ENCODE measurements at regions not wholly inside any gene's neighbourhood (a gene's known extent, or its start where the extent isn't known, plus 50 kb on each side); places are given as distances from the start of the nearest gene placed in this dataset.

DNA sequence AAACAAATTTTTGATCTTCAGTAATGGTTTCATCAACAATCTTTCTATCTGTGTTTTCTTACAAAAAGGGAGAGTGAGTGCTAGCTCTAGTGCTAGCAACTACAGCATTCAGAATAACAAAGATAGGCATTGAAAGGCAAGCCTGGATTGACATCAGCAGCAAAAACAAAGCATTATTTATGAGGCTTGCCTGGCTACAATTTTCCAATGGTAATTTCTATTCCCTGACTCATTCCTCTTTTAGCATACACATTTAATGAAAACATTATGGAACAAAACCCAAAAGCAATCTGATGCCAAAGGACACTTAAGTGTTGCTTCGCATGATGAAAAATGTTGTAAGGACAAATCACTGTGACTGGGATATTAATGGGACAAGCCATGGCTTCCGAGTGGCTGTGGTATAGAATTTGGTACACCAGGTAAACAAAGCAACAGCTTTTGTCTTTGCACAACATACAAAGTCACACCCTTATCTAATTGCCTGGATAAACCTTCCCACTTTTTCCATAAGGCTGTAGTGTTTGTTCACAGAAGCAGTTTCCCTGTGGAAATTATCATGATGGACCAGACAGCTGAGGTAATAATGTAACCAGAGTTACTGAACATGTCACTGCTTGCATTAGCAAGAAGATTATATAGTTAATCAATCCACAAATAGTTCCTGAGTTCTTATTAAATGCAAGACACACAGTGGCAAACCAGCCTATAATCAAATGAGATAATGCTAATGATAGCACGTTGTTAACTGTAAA, 179.8 kb upstream of the EDIL3 start:
- ATAC-seq (ENCODE audit: poor library complexity) (no peak), DNase-seq (no peak)
- intact Hi-C loops (cut with DNase I), result no loop called here

DNA sequence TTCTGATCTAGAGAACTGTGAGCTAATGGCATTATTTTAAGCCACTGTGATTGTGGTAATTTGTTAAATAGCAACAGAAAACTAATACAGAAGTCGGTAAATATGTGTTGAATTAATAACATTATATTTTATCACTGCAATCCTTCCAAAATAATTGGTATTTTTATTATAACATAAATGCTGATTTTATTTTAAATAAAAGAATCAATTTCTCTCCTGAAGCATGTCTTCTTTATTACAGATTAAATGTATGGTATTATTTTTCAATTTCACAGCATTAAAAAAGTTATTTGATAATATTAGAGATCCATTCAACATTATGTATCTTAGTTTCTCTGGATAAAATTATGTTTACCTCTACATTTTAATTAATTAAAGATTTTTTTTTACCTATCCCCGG, 165.5 kb upstream of the EDIL3 start:
- ATAC-seq (ENCODE audit: poor library complexity) (no peak), DNase-seq (no peak)
- intact Hi-C loops (cut with DNase I), result no loop called here

DNA sequence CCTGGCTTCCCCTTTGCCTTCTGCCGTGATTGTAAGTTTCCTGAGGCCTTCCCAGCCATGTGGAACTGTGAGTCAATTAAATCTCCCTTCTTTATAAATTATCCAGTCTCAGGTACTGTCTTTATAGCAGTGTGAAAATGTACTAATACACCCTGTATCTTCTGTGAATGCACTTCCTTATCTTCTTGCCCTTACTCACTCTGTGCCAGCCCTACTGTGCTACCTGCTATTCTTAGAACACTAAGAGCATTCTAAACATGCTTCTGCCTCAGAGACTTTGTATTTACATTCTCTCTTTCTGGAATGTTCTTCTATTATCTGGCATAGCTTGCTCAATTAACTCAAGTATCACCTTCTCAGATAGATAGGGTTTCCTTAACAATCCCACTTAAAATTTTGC, 164.4 kb upstream of the EDIL3 start:
- peak; percentile 86 for ATAC-seq (ENCODE audit: poor library complexity)
- intact Hi-C loops (cut with DNase I), result no loop called here
- DNase-seq, result no peak

DNA sequence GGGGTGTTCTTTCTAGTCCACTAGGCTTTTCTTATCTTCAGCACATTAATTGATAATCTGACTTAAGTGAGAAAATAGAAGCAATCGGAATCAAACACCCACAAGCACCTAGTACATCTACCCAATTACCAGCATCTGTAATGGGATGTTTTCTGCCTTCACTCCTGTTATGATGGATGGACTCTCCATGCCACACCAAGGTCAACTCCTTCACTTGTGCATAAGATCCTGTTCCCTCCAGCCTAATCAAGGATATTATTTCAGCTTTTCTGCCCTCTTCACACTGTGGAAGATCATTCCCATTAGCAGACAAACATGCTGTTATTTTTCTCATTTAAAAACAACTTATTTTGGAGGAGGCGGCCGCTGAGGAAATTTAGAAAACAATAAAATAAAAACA, 162.0 kb upstream of the EDIL3 start:
- no peak for DNase-seq

DNA sequence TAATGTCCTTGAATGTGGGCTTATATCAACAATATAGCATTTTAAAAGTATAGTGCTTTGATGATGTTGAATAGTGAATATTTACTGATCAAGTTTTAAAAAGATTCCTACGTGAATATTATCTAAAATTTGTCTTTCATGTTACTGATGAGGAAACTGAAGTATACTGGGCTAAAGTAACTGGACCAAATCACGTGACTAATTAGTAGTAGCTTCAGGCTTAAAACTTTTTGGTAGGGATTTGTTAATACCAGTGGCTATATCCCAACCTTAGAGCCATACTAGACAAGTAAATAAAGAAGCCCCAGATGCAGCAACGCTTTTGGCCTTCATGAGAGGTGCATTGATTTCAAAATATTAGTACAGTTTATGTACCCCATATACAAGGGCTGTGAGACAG, 152.1 kb upstream of the EDIL3 start:
- intact Hi-C loops (cut with DNase I), result no loop called here
- ATAC-seq (ENCODE audit: poor library complexity) (no peak), DNase-seq (no peak)

More for the DNA sequence above, 162.0 kb upstream of the EDIL3 start:
- intact Hi-C loops (cut with DNase I), result no loop called here
- no peak for ATAC-seq (ENCODE audit: poor library complexity)

DNA sequence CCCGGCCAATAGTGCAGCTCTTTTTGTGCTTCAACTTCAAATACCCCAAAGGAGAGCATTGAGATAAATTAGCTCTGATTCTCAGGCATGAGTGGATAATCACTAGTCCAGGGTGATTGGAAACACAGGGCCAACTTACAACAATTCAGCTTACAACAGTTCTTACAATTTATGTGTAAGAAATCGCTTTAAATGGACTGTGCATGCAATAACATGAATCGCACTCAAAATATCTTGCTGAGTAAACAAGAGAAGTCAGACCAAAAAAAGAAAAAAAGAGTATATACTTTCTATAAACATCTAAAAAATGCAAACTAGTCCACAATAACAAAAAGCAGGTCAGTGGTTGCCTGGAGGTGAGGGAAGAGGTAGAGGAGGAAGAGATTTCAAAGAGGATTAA, 150.6 kb upstream of the EDIL3 start:
- no peak for DNase-seq
- intact Hi-C loops (cut with DNase I), result no loop called here
- no peak for ATAC-seq (ENCODE audit: poor library complexity)

DNA sequence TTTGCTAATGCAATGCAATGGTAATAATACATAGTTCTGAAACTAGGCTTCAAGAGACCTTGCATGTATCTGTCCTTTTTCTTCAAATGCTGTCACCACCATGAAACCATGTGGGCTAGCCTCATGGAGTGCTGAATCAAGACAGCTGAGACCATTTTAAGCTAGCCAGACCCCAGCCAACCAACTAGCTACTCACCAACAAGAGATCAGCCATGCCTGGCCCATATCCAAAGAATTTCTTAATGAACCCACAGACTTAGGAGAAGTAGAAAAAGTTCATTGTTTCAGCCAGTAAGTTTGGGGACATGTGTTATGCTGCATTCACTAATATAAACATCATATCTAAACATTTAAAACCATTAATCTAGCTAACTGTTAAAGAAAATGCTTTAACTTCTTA, 139.8 kb upstream of the EDIL3 start:
- ATAC-seq (ENCODE audit: poor library complexity) (no peak), DNase-seq (no peak)
- intact Hi-C loops (cut with DNase I), result no loop called here

DNA sequence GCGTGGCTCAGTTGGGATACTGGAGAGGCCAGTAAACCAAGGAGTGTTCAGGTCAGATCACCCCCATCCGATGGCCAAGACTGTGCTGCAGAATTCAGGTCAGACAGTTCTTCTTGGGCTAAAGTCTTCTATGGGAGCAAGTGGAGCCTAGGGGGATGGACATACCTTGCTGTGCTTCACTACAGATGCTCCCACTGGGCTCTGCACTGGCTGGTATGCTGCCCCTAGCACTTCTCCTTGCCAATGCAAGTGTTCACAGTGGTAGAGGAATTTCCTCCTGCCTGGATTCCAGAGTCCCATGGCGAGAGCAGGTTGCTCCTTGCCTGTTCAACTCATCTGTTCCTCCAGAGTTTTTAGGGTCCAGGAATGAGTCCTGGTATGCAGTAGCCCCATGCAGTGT, 134.2 kb upstream of the EDIL3 start:
- ATAC-seq (ENCODE audit: poor library complexity) (no peak), DNase-seq (no peak)
- intact Hi-C loops (cut with DNase I), result no loop called here

DNA sequence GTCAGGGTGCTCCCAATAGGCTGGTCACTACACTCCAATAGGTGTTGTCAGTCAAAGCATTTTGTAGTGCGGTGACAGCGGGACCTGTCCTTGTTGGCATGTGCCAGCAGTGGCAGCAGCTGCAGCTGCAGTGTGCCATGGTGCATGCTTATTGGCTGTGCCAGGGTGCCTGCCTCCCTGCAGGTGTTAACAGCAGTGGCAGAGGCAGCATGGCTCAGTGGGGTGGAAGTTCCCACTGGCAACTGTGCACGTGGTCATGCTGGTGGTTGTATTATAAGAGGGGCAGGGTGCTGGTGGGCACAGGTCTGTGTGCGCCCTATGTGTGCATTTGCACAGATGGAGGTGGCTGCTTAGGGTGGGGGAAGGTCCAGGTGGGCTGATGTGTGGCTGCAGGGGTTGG, 133.7 kb upstream of the EDIL3 start:
- ATAC-seq (ENCODE audit: poor library complexity), result no peak
- intact Hi-C loops (cut with DNase I), result no loop called here
- no peak for DNase-seq

DNA sequence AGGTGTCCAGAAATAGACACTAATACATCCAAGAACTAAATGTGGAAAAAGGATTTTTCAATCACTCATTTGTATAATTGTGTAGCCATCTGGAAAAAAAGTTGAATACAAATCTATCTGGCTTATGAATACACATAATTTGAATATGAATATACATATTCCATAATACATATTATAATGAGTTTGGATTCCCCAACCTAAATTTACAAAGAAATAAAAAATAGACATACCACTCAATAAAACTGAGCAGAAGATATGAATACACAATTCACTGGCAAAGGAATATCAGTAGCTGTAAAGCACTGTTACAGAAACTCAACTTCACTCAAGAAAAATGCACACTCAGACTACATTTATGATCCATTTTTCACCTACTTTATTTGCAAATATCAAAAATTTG, 121.9 kb upstream of the EDIL3 start:
- no peak for ATAC-seq (ENCODE audit: poor library complexity)
- intact Hi-C loops (cut with DNase I), result no loop called here

DNA sequence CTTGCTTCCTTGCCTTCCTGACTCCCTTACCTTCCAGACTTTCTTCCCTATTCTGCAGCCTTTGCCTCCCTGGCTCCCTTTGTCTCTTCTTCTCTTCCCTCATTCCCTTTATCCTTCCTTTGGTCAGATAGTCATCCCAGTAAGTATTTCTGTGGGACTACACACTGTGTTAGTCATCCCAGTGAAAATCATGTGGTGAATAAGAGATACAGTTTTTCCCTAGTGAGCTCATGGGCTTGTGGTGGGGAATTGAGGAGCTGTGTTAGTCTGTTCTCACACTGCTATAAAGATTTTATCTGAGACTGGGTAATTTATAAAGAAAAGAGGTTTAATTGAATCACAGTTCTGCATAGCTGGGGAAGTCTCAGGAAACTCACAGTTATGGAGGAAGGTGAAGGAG, 109.8 kb upstream of the EDIL3 start:
- intact Hi-C loops (cut with DNase I), result no loop called here
- ATAC-seq (ENCODE audit: poor library complexity) (no peak), DNase-seq (no peak)

More for the DNA sequence above, 121.9 kb upstream of the EDIL3 start:
- DNase-seq, result no peak

DNA sequence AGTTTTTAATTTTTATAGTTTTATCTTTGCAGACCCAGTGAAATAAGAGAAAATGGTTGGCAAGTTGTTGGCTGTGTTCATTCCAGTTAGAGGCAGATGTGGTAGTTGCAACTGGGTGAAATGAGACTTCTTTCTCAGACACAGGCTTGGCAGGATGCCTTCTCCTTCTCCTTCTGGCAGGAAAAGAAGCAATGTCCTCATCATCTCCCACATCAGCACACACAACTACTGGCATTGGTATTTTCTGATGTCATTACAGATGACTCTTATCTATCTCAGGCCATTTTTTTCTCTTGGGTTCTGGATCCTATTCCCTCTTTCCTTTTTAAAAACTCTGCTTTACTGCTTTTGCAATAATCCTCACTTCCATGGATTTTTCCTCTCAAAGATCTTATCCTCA, 103.3 kb upstream of the EDIL3 start:
- peak; percentile 92 for ATAC-seq (ENCODE audit: poor library complexity)
- DNase-seq, result no peak

DNA sequence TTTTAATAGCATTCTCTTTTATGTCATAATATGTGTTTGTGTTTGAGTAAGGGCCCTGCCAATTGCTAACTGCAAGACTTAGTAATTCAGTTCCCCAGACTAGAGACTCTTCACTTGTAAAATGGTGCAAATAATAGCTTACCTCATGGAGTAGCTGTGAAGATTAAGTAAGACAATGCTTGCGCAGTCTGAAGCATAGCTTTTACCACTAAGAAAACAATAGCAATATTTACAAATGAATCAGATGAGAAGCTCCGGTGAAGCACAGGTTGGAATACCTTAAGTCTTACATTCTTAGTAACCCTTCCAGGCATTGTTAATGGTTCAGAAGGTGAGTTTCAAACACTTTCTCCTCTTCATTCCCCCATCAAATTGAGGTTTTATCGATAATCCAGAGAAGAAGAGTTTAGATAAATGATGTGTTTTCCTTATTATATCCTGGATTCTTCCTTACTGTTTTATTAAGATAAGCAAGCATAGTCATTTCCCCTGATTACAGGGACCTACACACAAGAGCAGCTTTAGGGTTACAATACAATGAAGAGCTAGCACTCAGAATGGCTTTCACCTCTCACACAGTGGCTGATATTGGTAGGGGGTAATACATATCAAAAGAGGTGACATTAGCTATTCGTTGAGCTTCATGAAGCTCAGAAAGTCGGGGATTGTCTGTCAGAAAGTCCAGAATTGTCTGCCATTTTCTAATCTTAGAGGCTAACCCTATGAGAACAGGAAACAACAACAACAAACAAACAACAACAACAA, 96.4 kb upstream of the EDIL3 start:
- ATAC-seq (ENCODE audit: poor library complexity) (no peak), DNase-seq (no peak)
- intact Hi-C loops (cut with DNase I), result no loop called here

More for the DNA sequence above, 103.3 kb upstream of the EDIL3 start:
- intact Hi-C loops (cut with DNase I), result no loop called here

DNA sequence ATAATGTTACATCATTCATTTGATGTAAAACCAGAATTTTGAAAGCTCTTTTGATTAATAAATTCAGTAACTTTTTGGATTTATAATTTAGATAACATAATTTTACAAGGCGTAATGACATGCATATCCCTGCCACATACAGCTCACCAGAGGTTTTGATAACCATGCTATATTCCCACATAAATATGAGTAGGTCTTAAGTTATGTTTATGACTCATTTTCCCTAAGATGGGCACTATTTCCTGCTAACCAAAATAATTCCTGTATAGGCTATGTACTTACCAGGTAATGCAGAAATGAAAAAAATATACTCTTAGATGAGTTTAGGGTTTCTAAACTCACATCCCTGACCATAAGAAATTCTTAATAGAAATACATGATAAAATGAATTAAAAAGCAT, 93.9 kb upstream of the EDIL3 start:
- no peak for DNase-seq

DNA sequence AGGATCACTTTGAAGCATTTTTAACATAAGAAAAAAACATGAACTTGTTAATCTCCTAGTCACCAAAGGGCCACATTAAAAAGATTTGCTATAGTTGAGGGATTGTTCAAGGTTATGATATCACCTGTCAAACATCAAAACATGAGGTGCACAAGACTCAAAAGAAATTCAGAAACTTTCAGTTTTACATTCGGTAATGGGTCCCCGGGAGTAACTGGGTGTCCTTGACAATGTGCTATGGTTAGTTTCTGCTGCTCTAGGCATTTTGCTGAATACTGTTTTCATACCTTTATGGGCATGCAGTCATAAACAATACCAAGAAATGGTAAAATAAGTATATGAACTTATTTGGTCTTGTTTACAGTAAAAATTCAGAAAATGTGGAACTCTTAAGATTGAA, 92.8 kb upstream of the EDIL3 start:
- DNase-seq (no peak), ATAC-seq (ENCODE audit: poor library complexity) (no peak)
- intact Hi-C loops (cut with DNase I), result no loop called here

More for the DNA sequence above, 93.9 kb upstream of the EDIL3 start:
- no peak for ATAC-seq (ENCODE audit: poor library complexity)
- intact Hi-C loops (cut with DNase I), result no loop called here

DNA sequence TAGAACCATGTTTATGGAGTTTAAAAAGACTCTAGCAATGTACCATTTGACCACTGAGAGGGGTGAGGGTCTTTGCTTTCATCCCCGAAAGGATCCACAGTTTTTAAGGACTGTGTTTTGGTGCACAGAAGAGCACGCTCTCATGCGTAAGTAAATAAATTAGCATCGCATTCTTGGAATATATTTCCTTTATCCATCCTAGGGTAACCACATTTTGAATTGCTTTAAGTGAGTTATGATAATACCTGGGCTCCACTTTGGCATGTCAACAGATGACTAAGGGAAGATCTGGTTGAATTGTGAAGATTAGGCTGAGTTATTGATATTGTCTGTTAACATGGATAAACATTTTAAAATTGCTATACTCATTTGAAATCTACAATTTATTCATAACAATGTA, 89.4 kb upstream of the EDIL3 start:
- DNase-seq (no peak), ATAC-seq (ENCODE audit: poor library complexity) (no peak)
- intact Hi-C loops (cut with DNase I), result no loop called here

DNA sequence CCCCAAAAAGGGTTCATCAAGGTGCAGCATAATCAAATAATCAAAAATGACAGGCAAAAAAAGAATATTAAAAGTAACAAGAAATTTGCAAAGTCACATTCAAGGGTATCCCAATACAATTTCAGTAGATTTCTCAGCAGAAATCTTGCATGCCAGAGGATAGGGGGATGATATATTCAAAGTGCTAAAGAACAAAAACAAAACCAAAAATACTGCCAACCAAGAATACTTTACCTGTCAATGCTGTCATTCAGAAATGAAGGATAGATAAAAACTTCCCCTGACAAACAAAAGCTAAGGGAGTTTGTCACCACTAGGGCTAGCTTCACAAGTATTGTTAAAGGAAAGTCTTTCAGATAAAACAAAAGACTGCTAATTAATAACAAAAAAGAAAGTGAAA, 68.7 kb upstream of the EDIL3 start:
- no peak for ATAC-seq (ENCODE audit: poor library complexity)
- intact Hi-C loops (cut with DNase I), result no loop called here
- no peak for DNase-seq

DNA sequence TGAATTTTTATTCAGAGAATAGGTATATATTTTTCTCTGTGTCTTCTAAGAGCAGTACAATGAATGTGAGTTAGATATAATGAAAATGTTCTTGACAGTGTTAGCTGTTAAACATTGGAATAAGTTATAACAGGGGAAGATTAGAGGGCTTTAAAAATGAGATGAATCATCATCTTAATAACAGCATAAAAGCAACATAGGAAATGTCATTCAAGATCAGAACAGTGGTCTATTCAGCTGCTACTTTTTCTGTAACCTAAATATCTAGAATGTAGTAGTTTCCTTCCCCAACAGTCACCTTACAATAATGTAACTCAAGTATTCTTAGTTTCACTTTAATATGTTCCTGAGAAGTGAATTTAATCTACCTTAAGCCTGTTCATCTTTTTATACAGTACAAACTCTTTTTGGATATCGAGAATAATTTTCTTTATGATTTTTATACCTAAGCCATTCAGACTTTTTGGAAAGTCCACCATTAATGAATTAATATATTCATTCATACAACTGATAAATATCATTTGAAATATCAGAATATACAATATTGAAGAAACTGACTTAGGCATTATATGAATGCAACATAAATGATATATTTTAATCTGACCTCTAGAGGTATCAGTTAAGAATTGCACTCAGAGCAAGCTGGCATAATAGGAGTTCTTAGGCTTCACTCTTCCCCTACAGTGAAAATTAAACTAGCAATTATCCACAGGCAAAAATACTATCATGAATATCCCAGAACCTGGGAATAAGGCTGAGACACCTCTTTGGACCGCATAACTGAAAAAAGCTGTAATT, 66.1 kb upstream of the EDIL3 start:
- no peak for ATAC-seq (ENCODE audit: poor library complexity)
- DNase-seq, result no peak
- intact Hi-C loops (cut with DNase I), result no loop called here

DNA sequence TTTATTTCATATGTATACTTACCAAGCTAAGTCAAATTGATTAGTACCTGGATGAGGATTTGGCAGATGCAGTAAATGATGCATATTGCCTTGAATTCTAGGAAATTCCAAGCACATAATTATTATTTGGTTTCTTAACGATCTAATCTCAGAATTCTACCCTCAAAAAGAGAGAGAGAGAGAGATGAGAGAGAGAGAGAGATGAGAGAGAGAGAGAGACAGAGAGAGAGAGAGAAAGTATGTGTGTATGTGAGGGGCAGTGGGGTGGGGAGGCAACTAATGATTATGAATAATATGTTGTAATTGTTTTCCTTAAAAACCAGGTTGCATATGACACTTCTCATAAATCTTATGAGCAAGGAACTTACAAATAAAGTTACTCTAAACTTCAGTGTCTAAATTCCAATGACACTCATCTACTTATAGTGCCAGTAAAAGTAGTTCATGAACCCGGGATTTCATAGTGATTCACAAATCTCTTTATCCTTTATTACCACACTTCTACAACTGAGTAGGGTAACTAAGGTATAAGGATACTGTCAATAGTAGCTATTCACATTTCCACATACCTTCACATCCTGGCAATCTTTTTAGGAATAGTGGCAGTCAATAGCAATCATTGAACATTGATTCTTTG, 60.5 kb upstream of the EDIL3 start:
- ATAC-seq (ENCODE audit: poor library complexity), result no peak
- intact Hi-C loops (cut with DNase I), result no loop called here
- no peak for DNase-seq
